ENCODE measurements at regions not wholly inside any gene's neighbourhood (a gene's known extent, or its start where the extent isn't known, plus 50 kb on each side); places are given as distances from the start of the nearest gene placed in this dataset.

DNA sequence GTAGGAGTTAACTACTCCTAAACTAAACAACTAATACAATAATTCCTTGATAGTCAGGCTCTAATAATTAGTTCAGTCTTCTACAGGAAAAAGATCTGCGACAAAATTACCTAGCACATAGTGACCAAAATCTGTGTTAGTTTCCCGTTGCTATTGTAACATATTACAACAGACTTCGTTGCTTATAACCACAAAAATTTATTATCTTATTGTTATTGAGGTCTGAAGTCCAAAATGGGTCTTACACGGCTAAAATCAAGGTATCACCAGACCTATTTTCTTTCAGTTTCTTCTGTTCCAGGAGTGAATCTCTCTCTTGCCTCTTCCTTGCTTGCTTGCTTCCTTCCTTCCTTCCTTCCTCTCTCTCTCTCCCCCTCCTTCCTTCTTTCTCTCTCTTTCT lies 993.6 kb upstream of the SPRY2 start:
- TF ChIP-seq, protein P1, sequence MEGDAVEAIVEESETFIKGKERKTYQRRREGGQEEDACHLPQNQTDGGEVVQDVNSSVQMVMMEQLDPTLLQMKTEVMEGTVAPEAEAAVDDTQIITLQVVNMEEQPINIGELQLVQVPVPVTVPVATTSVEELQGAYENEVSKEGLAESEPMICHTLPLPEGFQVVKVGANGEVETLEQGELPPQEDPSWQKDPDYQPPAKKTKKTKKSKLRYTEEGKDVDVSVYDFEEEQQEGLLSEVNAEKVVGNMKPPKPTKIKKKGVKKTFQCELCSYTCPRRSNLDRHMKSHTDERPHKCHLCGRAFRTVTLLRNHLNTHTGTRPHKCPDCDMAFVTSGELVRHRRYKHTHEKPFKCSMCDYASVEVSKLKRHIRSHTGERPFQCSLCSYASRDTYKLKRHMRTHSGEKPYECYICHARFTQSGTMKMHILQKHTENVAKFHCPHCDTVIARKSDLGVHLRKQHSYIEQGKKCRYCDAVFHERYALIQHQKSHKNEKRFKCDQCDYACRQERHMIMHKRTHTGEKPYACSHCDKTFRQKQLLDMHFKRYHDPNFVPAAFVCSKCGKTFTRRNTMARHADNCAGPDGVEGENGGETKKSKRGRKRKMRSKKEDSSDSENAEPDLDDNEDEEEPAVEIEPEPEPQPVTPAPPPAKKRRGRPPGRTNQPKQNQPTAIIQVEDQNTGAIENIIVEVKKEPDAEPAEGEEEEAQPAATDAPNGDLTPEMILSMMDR (conservative IDR thresholded peaks at IDR 0.05), result no peak
- no peak for TF ChIP-seq ZFX (IDR thresholded peaks at IDR 0.05)
